IPS-15b (cell line): ENCODE measurements at regions not wholly inside any gene's neighbourhood (a gene's known extent, or its start where the extent isn't known, plus 50 kb on each side); places are given as distances from the start of the nearest gene placed in this dataset.

Experiments
- H3K27me3 ChIP-seq: one replicate; pipeline ENCODE4 v1.6.1; 2013; ENCODE audit warnings: low read length; ENCODE audit not compliant: control insufficient read depth, insufficient read depth
- H3K36me3 ChIP-seq: one replicate; pipeline ENCODE4 v1.6.1; 2013; ENCODE audit warnings: low read length; ENCODE audit not compliant: control insufficient read depth, insufficient read depth
- H3K4me1 ChIP-seq: one replicate; pipeline ENCODE4 v1.6.1; 2013; ENCODE audit warnings: mild to moderate bottlenecking, low read length; ENCODE audit not compliant: control insufficient read depth, insufficient read depth
- H3K4me3 ChIP-seq: one replicate; pipeline ENCODE4 v1.5.1; 2013; ENCODE audit warnings: low read depth, low read length
- H3K9ac ChIP-seq: one replicate; pipeline ENCODE4 v1.6.1; 2013; ENCODE audit warnings: low read depth, mild to moderate bottlenecking, low read length
- H3K9me3 ChIP-seq: one replicate; pipeline ENCODE4 v1.6.1; 2013; ENCODE audit warnings: mild to moderate bottlenecking, low read length; ENCODE audit not compliant: control insufficient read depth, insufficient read depth

- Histone ChIP-seq H3K9me3 (no peaks in the 10 kb centered on the region), H3K27me3 (no peaks in the 10 kb centered on the region), H3K4me1 (no peaks in the 10 kb centered on the region), H3K9ac (no peak overlapping the region), H3K36me3 (no peaks in the 10 kb centered on the region), H3K4me3 (no peak overlapping the region)
Measured at GRCh38 chr1:30417001-30417700, 306.2 kb downstream of the MATN1 start.

GRCh38 chr1:30416221-30416820, 307.1 kb downstream of the MATN1 start:
- Histone ChIP-seq H3K27me3 (no peaks in the 10 kb centered on the region), H3K9me3 (no peaks in the 10 kb centered on the region), H3K4me1 (no peaks in the 10 kb centered on the region), H3K36me3 (no peaks in the 10 kb centered on the region), H3K4me3 (no peak overlapping the region), H3K9ac (no peak overlapping the region)

- Histone ChIP-seq H3K9ac (no peak overlapping the region), H3K27me3 (no peaks in the 10 kb centered on the region), H3K36me3 (no peaks in the 10 kb centered on the region)
Measured at GRCh38 chr1:30415171-30415940, 308.0 kb downstream of the MATN1 start.

GRCh38 chr1:30414851-30415165, 308.6 kb downstream of the MATN1 start:
- no peaks in the 10 kb centered on the region for H3K4me1 ChIP-seq
- no peak overlapping the region for H3K4me3 ChIP-seq
- no peaks in the 10 kb centered on the region for H3K36me3 ChIP-seq
- H3K9ac ChIP-seq, result no peak overlapping the region
- H3K9me3 ChIP-seq, result no peaks in the 10 kb centered on the region
- no peaks in the 10 kb centered on the region for H3K27me3 ChIP-seq

More at GRCh38 chr1:30415171-30415940, 308.0 kb downstream of the MATN1 start:
- no peak overlapping the region for H3K4me3 ChIP-seq
- no peaks in the 10 kb centered on the region for H3K9me3 ChIP-seq
- H3K4me1 ChIP-seq, result no peaks in the 10 kb centered on the region

- Histone ChIP-seq H3K4me1 (no peaks in the 10 kb centered on the region), H3K27me3 (no peaks in the 10 kb centered on the region)
Measured at GRCh38 chr1:30414086-30414850, 309.1 kb downstream of the MATN1 start.

GRCh38 chr1:30413606-30414005, 309.8 kb downstream of the MATN1 start:
- H3K36me3 ChIP-seq, result no peaks in the 10 kb centered on the region
- no peak overlapping the region for H3K4me3 ChIP-seq
- H3K9me3 ChIP-seq, result no peaks in the 10 kb centered on the region
- H3K4me1 ChIP-seq, result no peaks in the 10 kb centered on the region
- no peaks in the 10 kb centered on the region for H3K27me3 ChIP-seq
- no peak overlapping the region for H3K9ac ChIP-seq

More at GRCh38 chr1:30414086-30414850, 309.1 kb downstream of the MATN1 start:
- no peak overlapping the region for H3K9ac ChIP-seq
- no peaks in the 10 kb centered on the region for H3K9me3 ChIP-seq
- H3K36me3 ChIP-seq, result no peaks in the 10 kb centered on the region
- no peak overlapping the region for H3K4me3 ChIP-seq

GRCh38 chr1:30413111-30413440, 310.3 kb downstream of the MATN1 start:
- no peak overlapping the region for H3K9ac ChIP-seq
- no peaks in the 10 kb centered on the region for H3K36me3 ChIP-seq
- H3K27me3 ChIP-seq, result no peaks in the 10 kb centered on the region
- no peaks in the 10 kb centered on the region for H3K4me1 ChIP-seq
- no peaks in the 10 kb centered on the region for H3K9me3 ChIP-seq
- no peak overlapping the region for H3K4me3 ChIP-seq

GRCh38 chr1:30412241-30413110, 310.9 kb downstream of the MATN1 start:
- no peaks in the 10 kb centered on the region for H3K4me1 ChIP-seq
- no peaks in the 10 kb centered on the region for H3K36me3 ChIP-seq
- no peak overlapping the region for H3K4me3 ChIP-seq
- H3K9ac ChIP-seq, result no peak overlapping the region
- H3K9me3 ChIP-seq, result no peaks in the 10 kb centered on the region
- no peaks in the 10 kb centered on the region for H3K27me3 ChIP-seq

GRCh38 chr1:30411206-30411605, 312.2 kb downstream of the MATN1 start:
- Histone ChIP-seq H3K27me3 (no peaks in the 10 kb centered on the region), H3K36me3 (no peaks in the 10 kb centered on the region), H3K9me3 (no peaks in the 10 kb centered on the region), H3K9ac (no peak overlapping the region), H3K4me1 (no peaks in the 10 kb centered on the region), H3K4me3 (no peak overlapping the region)

- no peaks in the 10 kb centered on the region for H3K27me3 ChIP-seq
- H3K4me3 ChIP-seq, result no peak overlapping the region
- no peaks in the 10 kb centered on the region for H3K4me1 ChIP-seq
- no peak overlapping the region for H3K9ac ChIP-seq
- H3K36me3 ChIP-seq, result no peaks in the 10 kb centered on the region
- H3K9me3 ChIP-seq, result no peaks in the 10 kb centered on the region
Measured at GRCh38 chr1:30410153-30410851, 313.1 kb downstream of the MATN1 start.
